ENCODE measurements at regions not wholly inside any gene's neighbourhood (a gene's known extent, or its start where the extent isn't known, plus 50 kb on each side); places are given as distances from the start of the nearest gene placed in this dataset.

DNA sequence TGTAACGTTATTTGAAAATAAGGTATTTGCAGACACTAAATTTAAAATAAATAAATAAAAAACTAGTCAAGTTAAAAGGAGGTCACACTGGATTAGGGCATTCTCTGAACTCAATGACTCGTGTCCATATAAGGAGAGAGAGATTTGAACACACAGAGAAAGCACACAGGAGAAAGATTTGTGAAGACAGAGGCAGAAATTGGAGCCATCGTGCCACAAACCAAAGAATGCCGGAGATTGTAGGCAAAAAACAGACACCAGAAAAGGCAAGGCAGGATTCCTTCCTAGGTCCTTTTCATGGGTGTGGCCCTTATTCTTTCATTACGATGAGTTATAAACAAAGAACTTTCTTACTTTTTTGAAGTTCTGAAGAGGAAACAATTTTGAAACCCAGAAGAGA lies 981.5 kb downstream of the DCDC2C start:
- no peaks in the 10 kb centered on the region for H3K79me2 ChIP-seq (ENCODE audit: insufficient read depth, low read length)
- H3K4me3 ChIP-seq (ENCODE audit: low read length, poor library complexity, severe bottlenecking) = no peak overlapping the region
- H3K9me2 ChIP-seq (replicated peaks; ENCODE audit: low read depth, low read length) = no peaks in the 10 kb centered on the region
- no peak overlapping the region for H2AFZ ChIP-seq (ENCODE audit: low read length)
- H3F3A ChIP-seq (ENCODE audit: low read depth) = no peaks in the 10 kb centered on the region
- TF ChIP-seq EZH2phosphoT487 (IDR thresholded peaks at IDR 0.05; ENCODE audit: borderline replicate concordance) (no peak), CTCF (conservative IDR thresholded peaks at IDR 0.05; ENCODE audit: low read length) (no peak)
- no peaks in the 10 kb centered on the region for H3K36me3 ChIP-seq (ENCODE audit: insufficient read depth, low read length)
- no peaks in the 10 kb centered on the region for H3K9me3 ChIP-seq (ENCODE audit: insufficient read depth, low read depth, low read length)
- H3K9ac ChIP-seq (ENCODE audit: low read depth, low read length, poor library complexity, severe bottlenecking) = no peak overlapping the region
- no peak overlapping the region for H3K4me2 ChIP-seq (ENCODE audit: low read depth, low read length, poor library complexity, severe bottlenecking)
- H3K4me1 ChIP-seq (ENCODE audit: insufficient read depth, low read length, poor library complexity, severe bottlenecking) = no peaks in the 10 kb centered on the region
- H4K20me1 ChIP-seq (ENCODE audit: insufficient read depth, low read length, poor library complexity, severe bottlenecking) = no peaks in the 10 kb centered on the region
- H3K27me3 ChIP-seq (ENCODE audit: insufficient read depth, low read length, poor library complexity, severe bottlenecking) = no peaks in the 10 kb centered on the region

DNA sequence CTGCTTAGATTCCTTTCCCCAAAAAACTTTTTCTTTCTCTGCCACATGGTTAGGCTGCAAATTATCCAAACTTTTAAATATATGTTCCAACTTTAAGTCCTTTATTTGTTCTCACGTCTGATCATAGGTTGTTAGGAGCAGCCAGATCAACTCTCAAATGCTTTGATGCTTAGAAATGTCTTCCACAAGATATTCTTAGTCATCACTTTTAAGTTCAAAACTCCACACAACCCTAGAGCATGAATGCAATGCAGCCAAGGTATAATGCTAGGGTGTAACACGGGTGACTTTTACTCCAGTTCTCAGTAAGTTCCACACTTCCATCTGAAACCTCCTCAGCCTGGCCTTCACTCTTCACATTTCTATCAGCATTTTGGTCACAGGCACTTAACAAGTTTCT lies 987.5 kb downstream of the DCDC2C start:
- no peaks in the 10 kb centered on the region for H3F3A ChIP-seq (ENCODE audit: low read depth)
- H3K9me3 ChIP-seq (ENCODE audit: insufficient read depth, low read depth, low read length) = peaks cover 4% of the 10 kb centered on the region; the same call in 1 of the 2 replicates
- no peak overlapping the region for H3K4me2 ChIP-seq (ENCODE audit: low read depth, low read length, poor library complexity, severe bottlenecking)
- H3K9ac ChIP-seq (ENCODE audit: low read depth, low read length, poor library complexity, severe bottlenecking) = no peak overlapping the region
- TF ChIP-seq CTCF (conservative IDR thresholded peaks at IDR 0.05; ENCODE audit: low read length) (no peak), EZH2phosphoT487 (IDR thresholded peaks at IDR 0.05; ENCODE audit: borderline replicate concordance) (no peak)
- no peak overlapping the region for H2AFZ ChIP-seq (ENCODE audit: low read length)
- H3K79me2 ChIP-seq (ENCODE audit: insufficient read depth, low read length) = no peaks in the 10 kb centered on the region
- H3K4me1 ChIP-seq (ENCODE audit: insufficient read depth, low read length, poor library complexity, severe bottlenecking) = no peaks in the 10 kb centered on the region
- H3K36me3 ChIP-seq (ENCODE audit: insufficient read depth, low read length) = no peaks in the 10 kb centered on the region
- H3K4me3 ChIP-seq (ENCODE audit: low read length, poor library complexity, severe bottlenecking) = no peak overlapping the region
- no peaks in the 10 kb centered on the region for H3K9me2 ChIP-seq (replicated peaks; ENCODE audit: low read depth, low read length)
- H3K27me3 ChIP-seq (ENCODE audit: insufficient read depth, low read length, poor library complexity, severe bottlenecking) = no peaks in the 10 kb centered on the region
- no peaks in the 10 kb centered on the region for H4K20me1 ChIP-seq (ENCODE audit: insufficient read depth, low read length, poor library complexity, severe bottlenecking)

GRCh38 chr2:4693266-4693665 lies 989.9 kb downstream of the DCDC2C start:
- TF ChIP-seq EZH2phosphoT487 (IDR thresholded peaks at IDR 0.05; ENCODE audit: borderline replicate concordance) = no peak
- TF ChIP-seq CTCF (conservative IDR thresholded peaks at IDR 0.05; ENCODE audit: low read length) = no peak
- Histone ChIP-seq H3K9ac (ENCODE audit: low read depth, low read length, poor library complexity, severe bottlenecking) (no peak overlapping the region), H3F3A (ENCODE audit: low read depth) (no peaks in the 10 kb centered on the region), H3K9me2 (replicated peaks; ENCODE audit: low read depth, low read length) (no peaks in the 10 kb centered on the region), H3K4me1 (ENCODE audit: insufficient read depth, low read length, poor library complexity, severe bottlenecking) (no peaks in the 10 kb centered on the region), H3K79me2 (ENCODE audit: insufficient read depth, low read length) (no peaks in the 10 kb centered on the region), H3K4me2 (ENCODE audit: low read depth, low read length, poor library complexity, severe bottlenecking) (no peak overlapping the region), H3K9me3 (ENCODE audit: insufficient read depth, low read depth, low read length) (peaks cover 4% of the 10 kb centered on the region; the same call in 1 of the 2 replicates), H3K36me3 (ENCODE audit: insufficient read depth, low read length) (no peaks in the 10 kb centered on the region), H2AFZ (ENCODE audit: low read length) (no peak overlapping the region), H4K20me1 (ENCODE audit: insufficient read depth, low read length, poor library complexity, severe bottlenecking) (no peaks in the 10 kb centered on the region), H3K27me3 (ENCODE audit: insufficient read depth, low read length, poor library complexity, severe bottlenecking) (no peaks in the 10 kb centered on the region), H3K4me3 (ENCODE audit: low read length, poor library complexity, severe bottlenecking) (no peak overlapping the region)
